ENCODE measurements at regions not wholly inside any gene's neighbourhood (a gene's known extent, or its start where the extent isn't known, plus 50 kb on each side); places are given as distances from the start of the nearest gene placed in this dataset.

GRCh38 chr1:38672692-38673091 lies 186.9 kb downstream of the RRAGC start:
- TF ChIP-seq CTCF (IDR thresholded peaks at IDR 0.05; ENCODE audit: insufficient read depth, low read length) (no peak), POLR2AphosphoS5 (IDR thresholded peaks at IDR 0.05; ENCODE audit: low read depth) (no peak), REST (IDR thresholded peaks at IDR 0.05; ENCODE audit: insufficient replicate concordance, low read depth) (no peak)

Data from HL-60 (cell line).